Esophagus muscularis mucosa (tissue), 4 donors: ENCODE measurements at regions not wholly inside any gene's neighbourhood (a gene's known extent, or its start where the extent isn't known, plus 50 kb on each side); places are given as distances from the start of the nearest gene placed in this dataset.

Experiments used
- DNase-seq: peaks from one replicate; pipeline ENCODE4 v3.0.0-alpha.2; 2017; ENCODE audit errors: extremely low spot score
- H3K27ac ChIP-seq, 4 donors: fragments of 200-600 bp; sonication (generic); replicated peaks in 1 of 4; 1 replicate in 3 of 4; 2 replicates in 1 of 4; pipeline ENCODE4 v1.5.1; 2016 to 2019; ENCODE audit warnings: mild to moderate bottlenecking in 1 of 4
- H3K27me3 ChIP-seq, 4 donors: fragments of 200-600 bp; sonication (generic); one replicate each; pipeline versions ENCODE4 v1.5.1 to v1.6.0; 2016 to 2019
- H3K36me3 ChIP-seq, 4 donors: fragments of 200-600 bp; sonication (generic); one replicate each; pipeline ENCODE4 v1.5.1; 2016 to 2019
- H3K4me1 ChIP-seq, 4 donors: fragments of 200-600 bp; sonication (generic); one replicate each; pipeline ENCODE4 v1.5.1; 2016 to 2019
- H3K4me3 ChIP-seq, 4 donors: fragments of 200-600 bp; sonication (generic); 1 replicate in 2 of 4; 2 replicates in 2 of 4; pipeline ENCODE4 v1.5.1; 2016 to 2019; ENCODE audit warnings: mild to moderate bottlenecking in 4 of 4, moderate library complexity in 1 of 4
- H3K9me3 ChIP-seq, 4 donors: fragments of 200-600 bp; sonication (generic); 1 replicate in 3 of 4; 2 replicates in 1 of 4; pipeline ENCODE4 v1.5.1; 2016 to 2019
- CTCF ChIP-seq, 3 experiments: fragments of 200-600 bp in 2 of 3; fragments of 450-650 bp in 1 of 3; sonication (generic) in 2 of 3; IDR thresholded peaks; one replicate each; pipeline ENCODE4 v1.5.1; 2017 to 2019; ENCODE audit warnings: antibody characterized with exemption in 3 of 3, mild to moderate bottlenecking in 2 of 3, moderate library complexity in 1 of 3
- EP300 ChIP-seq: sonication (generic); formaldehyde crosslinking; IDR thresholded peaks from one replicate; pipeline ENCODE4 v1.6.1; 2017; ENCODE audit warnings: antibody characterized with exemption
- POLR2A ChIP-seq: fragments of 450-650 bp; IDR thresholded peaks from one replicate; pipeline ENCODE4 v1.6.1; 2017; ENCODE audit warnings: antibody characterized with exemption, moderate library complexity, mild to moderate bottlenecking, low read depth
- POLR2AphosphoS5 ChIP-seq, 2 donors: sonication (generic); formaldehyde crosslinking; IDR thresholded peaks; one replicate each; pipeline ENCODE4 v1.6.1; 2017; ENCODE audit warnings: antibody characterized with exemption in 2 of 2
- WGBS: methylation state at CpG from one replicate; pipeline ENCODE4 v1.1.5; 2018; 5-methylcytosine and 5-hydroxymethylcytosine counted together
- intact Hi-C: fragments of 100-400 bp; cut with DNase I; formaldehyde crosslinking; loops from one replicate; pipeline ENCODE4 v1.15.1; 2023

DNA sequence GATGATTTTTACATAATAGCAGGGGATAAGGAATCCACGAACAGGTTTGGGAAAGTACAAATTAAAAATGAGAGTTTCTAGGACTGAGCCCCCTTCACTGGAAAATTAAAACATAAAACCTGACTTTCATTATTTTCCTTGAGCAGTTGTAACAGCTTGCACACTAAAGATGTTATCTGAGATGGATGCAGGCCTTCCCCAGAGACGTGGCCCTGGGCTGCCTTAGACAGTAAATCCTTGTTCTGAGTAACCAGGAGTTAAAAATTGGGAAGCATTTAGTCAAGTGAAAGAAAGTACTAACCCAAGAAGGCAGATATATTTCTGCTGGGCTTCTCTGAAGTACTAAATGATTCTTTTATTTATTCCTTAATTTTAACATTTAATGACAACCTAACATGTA is 432.2 kb upstream of the KIF2B start:
- intact Hi-C loops, result no loop called here
- Histone ChIP-seq H3K9me3 (no peaks in the 10 kb centered on the region), H3K36me3 (no peaks in the 10 kb centered on the region), H3K4me3 (no peak overlapping the region), H3K27ac (no peak overlapping the region), H3K4me1 (no peaks in the 10 kb centered on the region), H3K27me3 (no peaks in the 10 kb centered on the region)
- no peak for TF ChIP-seq CTCF (IDR thresholded peaks at IDR 0.05)
- TF ChIP-seq POLR2A, result no peak
- TF ChIP-seq EP300, result no peak
- TF ChIP-seq POLR2AphosphoS5 (IDR thresholded peaks at IDR 0.05), result no peak
- WGBS, result 54% methylated on average over 2 of the region's 2 CpGs
- DNase-seq, result no peak

GRCh38 chr17:53387745-53388144 is 435.0 kb upstream of the KIF2B start:
- 76% methylated on average over 3 of the region's 3 CpGs for WGBS
- intact Hi-C loops, result no loop called here

GRCh38 chr17:53353919-53354351 is 468.8 kb upstream of the KIF2B start:
- H3K36me3 ChIP-seq, result no peaks in the 10 kb centered on the region
- H3K27ac ChIP-seq, result no peak overlapping the region
- H3K4me1 ChIP-seq, result peaks cover 0 to 5% (median 0%) of the 10 kb centered on the region in 4 donors
- no peaks in the 10 kb centered on the region for H3K27me3 ChIP-seq
- TF ChIP-seq POLR2A, result no peak
- no peak for TF ChIP-seq EP300
- no peak for TF ChIP-seq CTCF (IDR thresholded peaks at IDR 0.05)
- TF ChIP-seq POLR2AphosphoS5 (IDR thresholded peaks at IDR 0.05), result no peak
- no peak overlapping the region for H3K4me3 ChIP-seq
- 40% methylated on average over 3 of the region's 3 CpGs for WGBS
- DNase-seq, result peak; percentile 77
- intact Hi-C loops, result no loop called here
- no peaks in the 10 kb centered on the region for H3K9me3 ChIP-seq

More at GRCh38 chr17:53387745-53388144, 435.0 kb upstream of the KIF2B start:
- DNase-seq, result no peak
- TF ChIP-seq POLR2A, result no peak
- Histone ChIP-seq H3K27ac (no peak overlapping the region), H3K27me3 (no peaks in the 10 kb centered on the region), H3K36me3 (no peaks in the 10 kb centered on the region), H3K4me3 (no peak overlapping the region), H3K4me1 (no peaks in the 10 kb centered on the region), H3K9me3 (no peaks in the 10 kb centered on the region)

DNA sequence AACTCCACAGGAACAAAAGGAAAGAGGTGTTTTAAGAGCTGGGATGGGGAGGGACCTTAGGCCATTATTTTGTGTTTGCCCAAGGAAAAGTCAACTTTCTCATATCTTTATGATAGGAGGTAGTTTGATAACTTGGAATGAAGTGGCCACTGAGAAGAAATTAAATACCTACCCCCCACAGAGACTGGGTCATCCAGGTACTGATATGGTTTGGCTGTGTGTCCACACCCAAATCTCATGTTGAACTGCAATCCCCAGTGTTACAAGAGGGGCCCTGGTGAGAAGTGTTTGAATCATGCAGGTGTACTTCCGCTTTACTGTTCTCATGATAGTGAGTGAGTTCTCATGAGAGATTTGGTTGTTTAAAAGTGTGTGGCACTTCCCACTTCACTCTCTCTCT is 477.9 kb upstream of the KIF2B start:
- Histone ChIP-seq H3K4me3 (no peak overlapping the region), H3K27me3 (no peaks in the 10 kb centered on the region), H3K4me1 (no peaks in the 10 kb centered on the region), H3K27ac (no peak overlapping the region), H3K36me3 (no peaks in the 10 kb centered on the region), H3K9me3 (no peaks in the 10 kb centered on the region)
- intact Hi-C loops, result no loop called here
- TF ChIP-seq CTCF (IDR thresholded peaks at IDR 0.05) (no peak), POLR2A (no peak), EP300 (no peak), POLR2AphosphoS5 (IDR thresholded peaks at IDR 0.05) (no peak)
- DNase-seq, result no peak
- WGBS, result 90% methylated on average over 1 of the region's 1 CpG

- Histone ChIP-seq H3K36me3 (no peaks in the 10 kb centered on the region), H3K9me3 (peaks cover 0 to 5% (median 2%) of the 10 kb centered on the region in 4 donors), H3K27ac (no peak overlapping the region), H3K4me3 (no peak overlapping the region), H3K4me1 (no peaks in the 10 kb centered on the region), H3K27me3 (no peaks in the 10 kb centered on the region)
- WGBS, result 61% methylated on average over 3 of the region's 4 CpGs
- intact Hi-C loops, result no loop called here
- DNase-seq, result no peak
- TF ChIP-seq POLR2A (no peak), CTCF (IDR thresholded peaks at IDR 0.05) (no peak), EP300 (no peak), POLR2AphosphoS5 (IDR thresholded peaks at IDR 0.05) (no peak)
Measured at GRCh38 chr17:53336281-53336680, 486.4 kb upstream of the KIF2B start.
